H9 (cell line): ENCODE measurements at regions not wholly inside any gene's neighbourhood (a gene's known extent, or its start where the extent isn't known, plus 50 kb on each side); places are given as distances from the start of the nearest gene placed in this dataset.

ENCODE experiments used
- DNase-seq: peaks from one replicate; pipeline ENCODE4 v3.0.0-alpha.2; 2017
- H2AFZ ChIP-seq: one replicate; pipeline ENCODE4 v1.6.1; 2013; ENCODE audit warnings: mild to moderate bottlenecking, low read length, control low read depth, moderate library complexity
- H2AK5ac ChIP-seq: 2 replicates; pipeline ENCODE4 v1.6.1; 2013; ENCODE audit warnings: low read length, control low read depth, mixed read lengths; ENCODE audit not compliant: insufficient read length
- H2BK120ac ChIP-seq: one replicate; pipeline ENCODE4 v1.6.1; 2013; ENCODE audit warnings: low read depth, mild to moderate bottlenecking, low read length, control low read depth, inconsistent platforms; ENCODE audit not compliant: poor library complexity, severe bottlenecking
- H2BK12ac ChIP-seq: 2 replicates; pipeline ENCODE4 v1.6.1; 2013; ENCODE audit warnings: low read length, control low read depth, mixed read lengths, low read depth; ENCODE audit not compliant: insufficient read length
- H2BK15ac ChIP-seq: 2 replicates; pipeline ENCODE4 v1.6.1; 2013; ENCODE audit warnings: low read depth, low read length, control low read depth
- H2BK20ac ChIP-seq: one replicate; pipeline ENCODE4 v1.6.1; 2013; ENCODE audit warnings: low read depth, mild to moderate bottlenecking, low read length, control low read depth, inconsistent platforms; ENCODE audit not compliant: poor library complexity, severe bottlenecking
- H2BK5ac ChIP-seq: 2 replicates; pipeline ENCODE4 v1.6.1; 2013; ENCODE audit warnings: low read length, control low read depth, mixed read lengths; ENCODE audit not compliant: insufficient read length
- H3K14ac ChIP-seq: 2 replicates; pipeline ENCODE4 v1.6.1; 2013; ENCODE audit warnings: low read length, control low read depth; ENCODE audit not compliant: insufficient read depth
- H3K18ac ChIP-seq: 2 replicates; pipeline ENCODE4 v1.6.1; 2013; ENCODE audit warnings: low read depth, mild to moderate bottlenecking, mixed read lengths, low read length, control low read depth; ENCODE audit not compliant: insufficient read length
- H3K23ac ChIP-seq: 2 replicates; pipeline ENCODE4 v1.6.1; 2013; ENCODE audit warnings: low read length, control low read depth, mixed read lengths, low read depth; ENCODE audit not compliant: insufficient read length
- H3K23me2 ChIP-seq: 2 replicates; pipeline ENCODE4 v1.6.1; 2013; ENCODE audit warnings: low read depth, mild to moderate bottlenecking, mixed read lengths, low read length, control low read depth; ENCODE audit not compliant: insufficient read length, poor library complexity, severe bottlenecking
- H3K27ac ChIP-seq: 2 replicates; pipeline ENCODE4 v1.5.1; 2013; ENCODE audit warnings: low read length, control low read depth, mixed read lengths, low read depth; ENCODE audit not compliant: insufficient read length
- H3K27me3 ChIP-seq: 2 replicates; pipeline ENCODE4 v1.6.1; 2013; ENCODE audit warnings: low read length, control low read depth, inconsistent platforms; ENCODE audit not compliant: insufficient read depth
- H3K4ac ChIP-seq: 2 replicates; pipeline ENCODE4 v1.6.1; 2013; ENCODE audit warnings: low read depth, mild to moderate bottlenecking, control low read depth, inconsistent platforms, low read length, moderate library complexity
- H3K4me1 ChIP-seq: 2 replicates; pipeline ENCODE4 v1.6.1; 2013; ENCODE audit warnings: low read length, control low read depth, inconsistent platforms; ENCODE audit not compliant: insufficient read depth
- H3K4me2 ChIP-seq: 2 replicates; pipeline ENCODE4 v1.6.1; 2013; ENCODE audit warnings: low read length, control low read depth, mixed read lengths; ENCODE audit not compliant: insufficient read length, insufficient read depth
- H3K56ac ChIP-seq: 2 replicates; pipeline ENCODE4 v1.6.1; 2013; ENCODE audit warnings: low read depth, mild to moderate bottlenecking, mixed read lengths, low read length, control low read depth; ENCODE audit not compliant: insufficient read length
- H3K79me1 ChIP-seq: 2 replicates; pipeline ENCODE4 v1.6.1; 2013; ENCODE audit warnings: low read depth, mild to moderate bottlenecking, moderate library complexity, low read length, control low read depth, inconsistent platforms; ENCODE audit not compliant: insufficient read depth, poor library complexity, severe bottlenecking
- H3K79me2 ChIP-seq: 2 replicates; pipeline ENCODE4 v1.6.1; 2013; ENCODE audit warnings: low read length, control low read depth, inconsistent platforms; ENCODE audit not compliant: insufficient read depth
- H3K9ac ChIP-seq: 2 replicates; pipeline ENCODE4 v1.6.1; 2013; ENCODE audit warnings: low read length, control low read depth, mixed read lengths; ENCODE audit not compliant: insufficient read length; ENCODE audit errors: extremely low read depth
- H3K9me3 ChIP-seq: one replicate; pipeline ENCODE4 v1.6.1; 2013; ENCODE audit warnings: low read depth, low read length, inconsistent platforms; ENCODE audit not compliant: control insufficient read depth
- H3T11ph ChIP-seq: one replicate; pipeline ENCODE4 v1.6.1; 2013; ENCODE audit warnings: mild to moderate bottlenecking, low read length, control low read depth, inconsistent platforms
- H4K20me1 ChIP-seq: one replicate; pipeline ENCODE4 v1.6.1; 2013; ENCODE audit not compliant: control insufficient read depth, insufficient read length, insufficient read depth
- H4K5ac ChIP-seq: 2 replicates; pipeline ENCODE4 v1.6.1; 2013; ENCODE audit warnings: low read depth, mild to moderate bottlenecking, mixed read lengths, low read length, control low read depth; ENCODE audit not compliant: insufficient read length
- H4K8ac ChIP-seq: replicated peaks from 2 replicates; pipeline ENCODE4 v1.6.1; 2013; ENCODE audit warnings: low read length, control low read depth, mixed read lengths, low read depth; ENCODE audit not compliant: insufficient read length
- H4K91ac ChIP-seq: 2 replicates; pipeline ENCODE4 v1.6.1; 2013; ENCODE audit warnings: low read depth, mild to moderate bottlenecking, moderate library complexity, mixed read lengths, low read length, control low read depth; ENCODE audit not compliant: insufficient read length
- H3K27ac Mint-ChIP-seq, 3 experiments: 2 replicates in 2 of 3; 3 replicates in 1 of 3; pipeline ENCODE4 v1.8.0; 2020 to 2021; ENCODE audit warnings: mixed read lengths in 3 of 3, mild to moderate bottlenecking in 1 of 3, moderate library complexity in 1 of 3
- H3K27me3 Mint-ChIP-seq: 2 replicates; pipeline ENCODE4 v1.8.0; 2021; ENCODE audit warnings: low read depth, mild to moderate bottlenecking, moderate library complexity, mixed read lengths
- H3K36me3 Mint-ChIP-seq, 3 experiments: 2 replicates in 2 of 3; 3 replicates in 1 of 3; pipeline ENCODE4 v1.8.0; 2020 to 2021; ENCODE audit warnings: low read depth in 3 of 3, mixed read lengths in 3 of 3; ENCODE audit not compliant: insufficient read depth in 1 of 3
- H3K4me1 Mint-ChIP-seq, 2 experiments: 2 replicates each; pipeline ENCODE4 v1.8.0; 2020; ENCODE audit warnings: mixed read lengths in 2 of 2
- H3K4me3 Mint-ChIP-seq, 2 experiments: 2 replicates in 1 of 2; 3 replicates in 1 of 2; pipeline ENCODE4 v1.8.0; 2020 to 2021; ENCODE audit warnings: mild to moderate bottlenecking in 2 of 2, mixed read lengths in 2 of 2, moderate library complexity in 1 of 2
- H3K9me3 Mint-ChIP-seq, 2 experiments: 2 replicates in 1 of 2; 3 replicates in 1 of 2; pipeline ENCODE4 v1.8.0; 2020; ENCODE audit warnings: mild to moderate bottlenecking in 2 of 2, mixed read lengths in 2 of 2, moderate library complexity in 1 of 2
- WGBS: extraction: QIAGEN DNeasy Blood & Tissue Kit; methylation state at CpG from one replicate; pipeline ENCODE4 v1.1.7; 2013; ENCODE audit warnings: missing lambda C conversion rate, low lambda C conversion rate, mixed read lengths; ENCODE audit not compliant: insufficient read length; ENCODE audit errors: extremely low coverage; 5-methylcytosine and 5-hydroxymethylcytosine counted together
- TF ChIP-seq, protein P1 (sequence below): fragments of 200-600 bp; sonication (generic); conservative IDR thresholded peaks from 3 replicates; pipeline ENCODE4 v1.8.0; 2021; ENCODE audit warnings: antibody characterized with exemption, mild to moderate bottlenecking

DNA sequence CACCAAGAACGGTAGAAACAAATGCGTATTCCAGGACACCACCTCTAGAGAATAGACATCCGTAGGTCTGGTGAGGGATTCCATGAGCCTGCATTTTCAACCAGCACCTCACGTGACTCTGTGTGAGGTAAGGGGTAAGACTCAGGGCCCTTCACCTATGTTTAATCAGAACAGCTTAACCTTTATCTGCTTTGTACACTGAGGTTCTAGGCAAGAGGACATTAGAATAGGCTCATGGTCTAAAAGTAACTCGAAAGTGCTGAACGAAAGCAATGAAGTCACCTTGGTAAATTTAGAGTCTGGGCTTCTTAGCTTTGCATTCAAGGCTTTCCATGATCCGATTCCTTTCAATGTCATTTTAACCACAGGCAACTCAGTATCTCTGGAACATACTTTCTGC, 270.5 kb upstream of the CADM1 start:
- Histone ChIP-seq H3K4me1 (no peaks in the 10 kb centered on the region), H2AK5ac (no peak overlapping the region), H2AFZ (no peak overlapping the region), H3K4ac (no peak overlapping the region), H3T11ph (no peak overlapping the region), H4K5ac (no peak overlapping the region), H4K8ac (no peak overlapping the region), H3K14ac (no peak overlapping the region), H2BK15ac (no peak overlapping the region), H3K27me3 (no peaks in the 10 kb centered on the region), H2BK5ac (no peak overlapping the region), H3K79me2 (no peaks in the 10 kb centered on the region), H3K4me2 (no peak overlapping the region), H3K23me2 (no peaks in the 10 kb centered on the region), H3K23ac (no peak overlapping the region), H3K56ac (no peak overlapping the region), H2BK120ac (no peak overlapping the region), H2BK20ac (no peak overlapping the region), H4K20me1 (no peaks in the 10 kb centered on the region), H3K79me1 (no peaks in the 10 kb centered on the region), H3K9ac (no peak overlapping the region), H4K91ac (no peak overlapping the region), H3K18ac (no peak overlapping the region), H3K27ac (no peak overlapping the region), H2BK12ac (no peak overlapping the region), H3K9me3 (no peaks in the 10 kb centered on the region)
- Mint-ChIP-seq H3K36me3 (no peaks in the 10 kb centered on the region), H3K4me3 (no peak overlapping the region), H3K27ac (no peak overlapping the region), H3K27me3 (peaks cover 17% of the 10 kb centered on the region), H3K4me1 (peaks cover 0 to 2% of the 10 kb centered on the region in 2 experiments; a peak in 1 of 4 replicates), H3K9me3 (no peaks in the 10 kb centered on the region)
- TF ChIP-seq, protein P1, sequence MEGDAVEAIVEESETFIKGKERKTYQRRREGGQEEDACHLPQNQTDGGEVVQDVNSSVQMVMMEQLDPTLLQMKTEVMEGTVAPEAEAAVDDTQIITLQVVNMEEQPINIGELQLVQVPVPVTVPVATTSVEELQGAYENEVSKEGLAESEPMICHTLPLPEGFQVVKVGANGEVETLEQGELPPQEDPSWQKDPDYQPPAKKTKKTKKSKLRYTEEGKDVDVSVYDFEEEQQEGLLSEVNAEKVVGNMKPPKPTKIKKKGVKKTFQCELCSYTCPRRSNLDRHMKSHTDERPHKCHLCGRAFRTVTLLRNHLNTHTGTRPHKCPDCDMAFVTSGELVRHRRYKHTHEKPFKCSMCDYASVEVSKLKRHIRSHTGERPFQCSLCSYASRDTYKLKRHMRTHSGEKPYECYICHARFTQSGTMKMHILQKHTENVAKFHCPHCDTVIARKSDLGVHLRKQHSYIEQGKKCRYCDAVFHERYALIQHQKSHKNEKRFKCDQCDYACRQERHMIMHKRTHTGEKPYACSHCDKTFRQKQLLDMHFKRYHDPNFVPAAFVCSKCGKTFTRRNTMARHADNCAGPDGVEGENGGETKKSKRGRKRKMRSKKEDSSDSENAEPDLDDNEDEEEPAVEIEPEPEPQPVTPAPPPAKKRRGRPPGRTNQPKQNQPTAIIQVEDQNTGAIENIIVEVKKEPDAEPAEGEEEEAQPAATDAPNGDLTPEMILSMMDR: no peak
- no CpG with 5 or more reads among the region's 7 CpGs for WGBS
- no peak for DNase-seq
